ENCODE measurements at regions not wholly inside any gene's neighbourhood (a gene's known extent, or its start where the extent isn't known, plus 50 kb on each side); places are given as distances from the start of the nearest gene placed in this dataset.

- H3K4me2 ChIP-seq (ENCODE audit: insufficient read depth, low read length), result no peak overlapping the region
- no peaks in the 10 kb centered on the region for H3K27me3 ChIP-seq (ENCODE audit: control insufficient read depth in 2 of 2, insufficient read depth in 2 of 2, low read length in 2 of 2)
- no peaks in the 10 kb centered on the region for H4K20me1 ChIP-seq (replicated peaks; ENCODE audit: control insufficient read depth, extremely low read depth, insufficient read depth, low read length)
- no peaks in the 10 kb centered on the region for H3K9me1 ChIP-seq (replicated peaks; ENCODE audit: control insufficient read depth, extremely low read depth, insufficient read depth, low read length)
- H3K4me3 ChIP-seq (replicated peaks in 1 of 3; ENCODE audit: insufficient read depth in 1 of 3, low read depth in 1 of 3, low read length in 3 of 3), result no peak overlapping the region
- no peaks in the 10 kb centered on the region for H3K79me2 ChIP-seq (ENCODE audit: control insufficient read depth, insufficient read depth, low read length)
- BruUV-seq (replicated peaks), result no TSS peak
- H3K4me1 ChIP-seq (ENCODE audit: control insufficient read depth, extremely low read depth, insufficient read depth, low read length), result no peaks in the 10 kb centered on the region
- TF ChIP-seq, protein P1, sequence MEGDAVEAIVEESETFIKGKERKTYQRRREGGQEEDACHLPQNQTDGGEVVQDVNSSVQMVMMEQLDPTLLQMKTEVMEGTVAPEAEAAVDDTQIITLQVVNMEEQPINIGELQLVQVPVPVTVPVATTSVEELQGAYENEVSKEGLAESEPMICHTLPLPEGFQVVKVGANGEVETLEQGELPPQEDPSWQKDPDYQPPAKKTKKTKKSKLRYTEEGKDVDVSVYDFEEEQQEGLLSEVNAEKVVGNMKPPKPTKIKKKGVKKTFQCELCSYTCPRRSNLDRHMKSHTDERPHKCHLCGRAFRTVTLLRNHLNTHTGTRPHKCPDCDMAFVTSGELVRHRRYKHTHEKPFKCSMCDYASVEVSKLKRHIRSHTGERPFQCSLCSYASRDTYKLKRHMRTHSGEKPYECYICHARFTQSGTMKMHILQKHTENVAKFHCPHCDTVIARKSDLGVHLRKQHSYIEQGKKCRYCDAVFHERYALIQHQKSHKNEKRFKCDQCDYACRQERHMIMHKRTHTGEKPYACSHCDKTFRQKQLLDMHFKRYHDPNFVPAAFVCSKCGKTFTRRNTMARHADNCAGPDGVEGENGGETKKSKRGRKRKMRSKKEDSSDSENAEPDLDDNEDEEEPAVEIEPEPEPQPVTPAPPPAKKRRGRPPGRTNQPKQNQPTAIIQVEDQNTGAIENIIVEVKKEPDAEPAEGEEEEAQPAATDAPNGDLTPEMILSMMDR (IDR thresholded peaks at IDR 0.05; ENCODE audit: extremely low read depth in 1 of 2, insufficient read depth in 1 of 2, low read depth in 1 of 2, low read length in 2 of 2), result no peak
- TF ChIP-seq EZH2 (IDR thresholded peaks at IDR 0.05; ENCODE audit: borderline replicate concordance, low read depth, low read length, severe bottlenecking), result no peak
- TF ChIP-seq POLR2A (IDR thresholded peaks at IDR 0.05; ENCODE audit: low read depth, low read length), result no peak
- TF ChIP-seq MAX (IDR thresholded peaks at IDR 0.05; ENCODE audit: insufficient read depth, insufficient read length), result no peak
- TF ChIP-seq POLR2AphosphoS5 (IDR thresholded peaks at IDR 0.05; ENCODE audit: insufficient read depth, low read depth, low read length), result no peak
- TF ChIP-seq FOS (IDR thresholded peaks at IDR 0.05; ENCODE audit: borderline replicate concordance, insufficient read depth, low read length), result no peak
- TF ChIP-seq MYC (IDR thresholded peaks at IDR 0.05; ENCODE audit: low read depth, low read length), result no peak
- no peak for TF ChIP-seq GATA2 (IDR thresholded peaks at IDR 0.05; ENCODE audit: insufficient read depth, insufficient read length, low read depth, low read length)
- no peak for TF ChIP-seq JUN (IDR thresholded peaks at IDR 0.05; ENCODE audit: borderline replicate concordance, insufficient read depth, insufficient read length, low read depth)
- DNase-seq (ENCODE audit: low read depth, low spot score) (no peak), FAIRE-seq (no peak)
- dilution Hi-C loops (cut with MboI; ENCODE audit: extremely low pct_ligation_motif_present, low sequenced_read_pairs), result no loop called here
- ChIA-PET POLR2A (no interaction called here), CTCF (no interaction called here)
- H3K9ac ChIP-seq (replicated peaks; ENCODE audit: extremely low read depth, insufficient read depth, low read length), result no peak overlapping the region
- no peak overlapping the region for H2AFZ ChIP-seq (ENCODE audit: low read depth, low read length)
- no peaks in the 10 kb centered on the region for H3K36me3 ChIP-seq (ENCODE audit: control insufficient read depth in 2 of 2, extremely low read depth in 1 of 2, insufficient read depth in 2 of 2, low read length in 2 of 2)
- intact Hi-C loops (cut with micrococcal nuclease), result no loop called here
- H3K9me3 ChIP-seq (replicated peaks; ENCODE audit: control insufficient read depth, insufficient read depth, low read length), result no peaks in the 10 kb centered on the region
- H3K27ac ChIP-seq (ENCODE audit: insufficient read depth, low read depth, low read length), result no peak overlapping the region
These were observed 560.4 kb downstream of the NUP35 start for GRCh38 chr2:183684686-183685085.

Data from endothelial cell of umbilical vein (primary cell).